ENCODE measurements at regions not wholly inside any gene's neighbourhood (a gene's known extent, or its start where the extent isn't known, plus 50 kb on each side); places are given as distances from the start of the nearest gene placed in this dataset.
"Not testable (repeated sequence)": the region's sequence is repeated elsewhere in the genome, so short reads cannot be mapped to it uniquely, and the experiment has no call there.

- TF ChIP-seq CTCF (conservative IDR thresholded peaks at IDR 0.05; ENCODE audit: low read length); EZH2phosphoT487 (IDR thresholded peaks at IDR 0.05; ENCODE audit: borderline replicate concordance, low read depth, low read length): not testable (repeated sequence)
Observed at GRCh38 chr6:73925703-73926102, 229.7 kb downstream of the CD109 start.
